ENCODE measurements at regions not wholly inside any gene's neighbourhood (a gene's known extent, or its start where the extent isn't known, plus 50 kb on each side); places are given as distances from the start of the nearest gene placed in this dataset.

GRCh38 chr3:81274671-81275070, 486.8 kb downstream of the GBE1 start (continued):
- TF ChIP-seq SIN3A (IDR thresholded peaks at IDR 0.05; ENCODE audit: borderline replicate concordance in 2 of 2, control insufficient read depth in 1 of 2, low read depth in 2 of 2, low read length in 2 of 2) (no peak), ZNF280A (IDR thresholded peaks at IDR 0.05; ENCODE audit: low read depth, partially characterized antibody) (no peak), ZNF785 (CRISPR knock-in tag; IDR thresholded peaks at IDR 0.05) (no peak), ZNF121 (CRISPR knock-in tag; conservative IDR thresholded peaks at IDR 0.05) (no peak)

DNA sequence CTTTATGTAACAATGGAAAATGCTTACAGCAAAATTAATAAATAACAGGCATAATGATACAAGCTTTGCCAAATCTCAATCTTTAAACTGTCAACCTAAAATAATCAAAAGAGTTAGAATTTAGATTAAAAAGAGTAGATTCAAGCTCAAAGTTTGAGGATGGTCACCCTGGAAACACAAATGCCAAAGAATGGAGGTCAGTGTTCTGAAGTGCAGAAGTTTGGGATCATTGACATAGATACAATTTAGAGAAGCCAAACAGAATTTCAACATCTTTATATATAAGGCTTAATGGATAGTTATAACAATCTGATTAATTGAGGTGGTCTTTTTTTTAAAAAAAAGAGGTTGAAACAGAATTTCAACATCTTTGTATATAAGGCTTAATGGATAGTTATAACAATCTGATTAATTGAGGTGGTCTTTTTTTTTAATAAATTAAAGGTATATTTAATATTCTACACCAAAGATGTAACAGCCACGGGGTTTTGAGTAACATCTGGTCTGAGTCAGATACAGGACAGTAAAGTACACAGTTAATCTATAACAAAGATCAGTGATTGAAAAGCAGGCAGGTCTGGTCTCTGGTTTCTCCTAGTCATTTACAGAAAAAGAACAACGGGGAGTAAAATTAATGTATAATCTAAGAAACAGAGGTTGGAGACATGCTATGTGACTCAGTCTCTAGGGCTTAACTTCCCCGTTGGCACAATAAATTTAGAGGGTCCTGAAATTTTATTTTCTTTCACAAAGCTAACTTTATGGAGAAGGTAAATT, 490.7 kb downstream of the GBE1 start:
- Histone ChIP-seq H3K9me1 (ENCODE audit: control insufficient read depth, insufficient read depth, low read length) (no peaks in the 10 kb centered on the region), H3K4me2 (ENCODE audit: insufficient read depth, low read length) (no peak overlapping the region), H3K4me1 (replicated peaks in 1 of 2; ENCODE audit: control insufficient read depth in 2 of 2, insufficient read depth in 2 of 2, low read length in 2 of 2) (no peaks in the 10 kb centered on the region), H3K9me3 (replicated peaks; ENCODE audit: control insufficient read depth, insufficient read depth, low read depth, low read length) (no peaks in the 10 kb centered on the region), H3K79me2 (ENCODE audit: control insufficient read depth, insufficient read depth, low read length) (no peaks in the 10 kb centered on the region), H2AFZ (ENCODE audit: low read depth, low read length) (no peak overlapping the region), H3K4me3 (no peak overlapping the region), H3K27ac (ENCODE audit: extremely low read depth, low read depth, low read length) (no peak overlapping the region), H4K20me1 (replicated peaks; ENCODE audit: control insufficient read depth, insufficient read depth, low read length) (no peaks in the 10 kb centered on the region), H3K36me3 (ENCODE audit: control insufficient read depth, insufficient read depth, low read length) (no peaks in the 10 kb centered on the region), H3K27me3 (ENCODE audit: control insufficient read depth in 2 of 2, insufficient read depth in 2 of 2, low read length in 2 of 2) (no peaks in the 10 kb centered on the region), H3K9ac (ENCODE audit: insufficient read depth in 1 of 2, low read depth in 2 of 2, low read length in 2 of 2) (no peak overlapping the region)
- no peak for ATAC-seq
- no TSS peak for BruUV-seq (replicated peaks)
- DNase-seq (ENCODE audit: extremely low read depth in 1 of 4, low spot score in 3 of 4), result no peak
- no peak for TF ChIP-seq RREB1 (CRISPR knock-in tag; IDR thresholded peaks at IDR 0.05)
- TF ChIP-seq NFYB (IDR thresholded peaks at IDR 0.05; ENCODE audit: extremely low read depth, insufficient read length), result no peak
- no peak for TF ChIP-seq HIVEP1 (CRISPR knock-in tag; IDR thresholded peaks at IDR 0.05)
- TF ChIP-seq CHAMP1 (IDR thresholded peaks at IDR 0.05), result no peak
- TF ChIP-seq ZNF57 (CRISPR knock-in tag; IDR thresholded peaks at IDR 0.05), result no peak
- no peak for TF ChIP-seq PHF21A (IDR thresholded peaks at IDR 0.05; ENCODE audit: borderline replicate concordance, low read depth)
- FAIRE-seq, result no peak
- in situ Hi-C loops (cut with MboI) (no loop called here), intact Hi-C loops (cut with micrococcal nuclease) (no loop called here)
- 6% methylated on average over 3 of the region's 3 CpGs for WGBS (ENCODE audit: insufficient coverage, low coverage, missing lambda C conversion rate)
- CTCF ChIA-PET (ENCODE audit: low intra/inter-chr PET ratio), result no interaction called here
- POLR2A ChIA-PET, result no interaction called here

Measured in K562 (cell line).